ENCODE measurements at regions not wholly inside any gene's neighbourhood (a gene's known extent, or its start where the extent isn't known, plus 50 kb on each side); places are given as distances from the start of the nearest gene placed in this dataset.

- ATAC-seq = no peak
Measured at GRCh38 chr14:103267226-103267910, 66.7 kb upstream of the EIF5 start.

GRCh38 chr14:103271189-103271588, 62.8 kb upstream of the EIF5 start:
- TF ChIP-seq TSHZ2 (CRISPR knock-in tag; IDR thresholded peaks at IDR 0.05) (no peak), ARNTL (CRISPR knock-in tag; IDR thresholded peaks at IDR 0.05; ENCODE audit: borderline replicate concordance, low read depth) (no peak), ISL1 (CRISPR knock-in tag; IDR thresholded peaks at IDR 0.05) (no peak), PPARA (CRISPR knock-in tag; IDR thresholded peaks at IDR 0.05; ENCODE audit: borderline replicate concordance) (no peak), ZNF70 (CRISPR knock-in tag; IDR thresholded peaks at IDR 0.05) (no peak), OSR1 (CRISPR knock-in tag; IDR thresholded peaks at IDR 0.05) (no peak), TCF4 (CRISPR knock-in tag; IDR thresholded peaks at IDR 0.05; ENCODE audit: borderline replicate concordance) (no peak), PATZ1 (CRISPR knock-in tag; IDR thresholded peaks at IDR 0.05; ENCODE audit: borderline replicate concordance) (no peak), ESRRG (CRISPR knock-in tag; IDR thresholded peaks at IDR 0.05) (no peak), CSRNP3 (CRISPR knock-in tag; IDR thresholded peaks at IDR 0.05) (no peak), ZC3H10 (CRISPR knock-in tag; IDR thresholded peaks at IDR 0.05) (no peak), SNAI2 (CRISPR knock-in tag; IDR thresholded peaks at IDR 0.05) (no peak), CREB5 (CRISPR knock-in tag; IDR thresholded peaks at IDR 0.05; ENCODE audit: low read depth) (no peak), RARB (CRISPR knock-in tag; IDR thresholded peaks at IDR 0.05) (no peak), GLIS3 (CRISPR knock-in tag; IDR thresholded peaks at IDR 0.05) (no peak), CSDC2 (CRISPR knock-in tag; IDR thresholded peaks at IDR 0.05) (no peak), ZNF565 (CRISPR knock-in tag; conservative IDR thresholded peaks at IDR 0.05; ENCODE audit: low read depth) (no peak), ZNF8 (CRISPR knock-in tag; IDR thresholded peaks at IDR 0.05) (no peak), ZFP30 (CRISPR knock-in tag; IDR thresholded peaks at IDR 0.05) (no peak), BACH2 (CRISPR knock-in tag; IDR thresholded peaks at IDR 0.05; ENCODE audit: borderline replicate concordance) (no peak)
- ATAC-seq = no peak

More at GRCh38 chr14:103267226-103267910, 66.7 kb upstream of the EIF5 start:
- TF ChIP-seq CSDC2 (CRISPR knock-in tag; IDR thresholded peaks at IDR 0.05) (no peak), ZFP30 (CRISPR knock-in tag; IDR thresholded peaks at IDR 0.05) (no peak), ESRRG (CRISPR knock-in tag; IDR thresholded peaks at IDR 0.05) (no peak), ARNTL (CRISPR knock-in tag; IDR thresholded peaks at IDR 0.05; ENCODE audit: borderline replicate concordance, low read depth) (no peak), ZNF565 (CRISPR knock-in tag; conservative IDR thresholded peaks at IDR 0.05; ENCODE audit: low read depth) (no peak), OSR1 (CRISPR knock-in tag; IDR thresholded peaks at IDR 0.05) (no peak), CREB5 (CRISPR knock-in tag; IDR thresholded peaks at IDR 0.05; ENCODE audit: low read depth) (no peak), RARB (CRISPR knock-in tag; IDR thresholded peaks at IDR 0.05) (no peak), BACH2 (CRISPR knock-in tag; IDR thresholded peaks at IDR 0.05; ENCODE audit: borderline replicate concordance) (no peak), PPARA (CRISPR knock-in tag; IDR thresholded peaks at IDR 0.05; ENCODE audit: borderline replicate concordance) (no peak), ZFP3 (CRISPR knock-in tag; IDR thresholded peaks at IDR 0.05) (no peak), TOX (CRISPR knock-in tag; IDR thresholded peaks at IDR 0.05; ENCODE audit: borderline replicate concordance) (no peak), POU6F1 (CRISPR knock-in tag; IDR thresholded peaks at IDR 0.05; ENCODE audit: borderline replicate concordance, low read depth) (no peak), ZC3H10 (CRISPR knock-in tag; IDR thresholded peaks at IDR 0.05) (no peak)
